Epithelial cell of esophagus (primary cell): ENCODE measurements at regions not wholly inside any gene's neighbourhood (a gene's known extent, or its start where the extent isn't known, plus 50 kb on each side); places are given as distances from the start of the nearest gene placed in this dataset.

Source experiments
- DNase-seq: peaks from one replicate; pipeline ENCODE4 v3.0.0; 2010; ENCODE audit warnings: low read depth
- H3K4me3 ChIP-seq: 2 replicates; pipeline ENCODE4 v1.5.1; 2011; ENCODE audit warnings: mild to moderate bottlenecking, low read length, control low read depth
- TF ChIP-seq, protein P1 (sequence below): IDR thresholded peaks from 2 replicates; pipeline ENCODE4 v1.5.1; 2011; ENCODE audit warnings: low read depth, mild to moderate bottlenecking, low read length, control low read depth, inconsistent platforms; ENCODE audit not compliant: insufficient read depth; ENCODE audit errors: missing control alignments

DNA sequence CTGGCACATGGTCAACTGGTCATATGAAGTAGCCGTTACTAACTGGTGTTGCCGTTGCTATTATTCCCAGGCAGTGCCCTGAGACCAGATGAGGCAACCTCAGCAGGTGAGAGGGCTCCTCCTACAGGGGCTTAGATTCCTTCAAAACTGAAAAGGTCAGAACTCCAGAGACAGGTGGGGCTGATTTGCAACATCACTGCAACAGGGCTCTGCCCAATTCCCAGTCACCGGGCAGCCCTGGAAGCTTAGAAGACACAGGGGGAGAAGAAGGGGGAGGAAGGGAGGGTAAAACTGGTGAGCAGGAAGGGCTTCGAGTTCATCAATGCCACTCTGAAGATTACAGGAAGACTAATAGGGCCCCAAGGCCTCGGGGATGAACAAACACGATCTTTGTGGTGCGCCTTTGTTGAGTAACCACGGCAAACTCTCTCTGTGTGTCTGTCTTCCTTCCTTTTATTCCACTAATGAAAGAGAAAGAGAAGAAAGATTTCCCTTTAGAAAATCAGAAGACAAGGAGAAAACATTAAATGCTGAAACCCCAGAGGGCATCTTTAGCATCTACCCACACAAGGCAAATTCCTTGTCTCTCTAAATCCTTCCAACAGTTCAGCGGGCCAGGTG is 749.1 kb upstream of the TBX3 start:
- DNase-seq, result peak; percentile 14
- TF ChIP-seq, protein P1, sequence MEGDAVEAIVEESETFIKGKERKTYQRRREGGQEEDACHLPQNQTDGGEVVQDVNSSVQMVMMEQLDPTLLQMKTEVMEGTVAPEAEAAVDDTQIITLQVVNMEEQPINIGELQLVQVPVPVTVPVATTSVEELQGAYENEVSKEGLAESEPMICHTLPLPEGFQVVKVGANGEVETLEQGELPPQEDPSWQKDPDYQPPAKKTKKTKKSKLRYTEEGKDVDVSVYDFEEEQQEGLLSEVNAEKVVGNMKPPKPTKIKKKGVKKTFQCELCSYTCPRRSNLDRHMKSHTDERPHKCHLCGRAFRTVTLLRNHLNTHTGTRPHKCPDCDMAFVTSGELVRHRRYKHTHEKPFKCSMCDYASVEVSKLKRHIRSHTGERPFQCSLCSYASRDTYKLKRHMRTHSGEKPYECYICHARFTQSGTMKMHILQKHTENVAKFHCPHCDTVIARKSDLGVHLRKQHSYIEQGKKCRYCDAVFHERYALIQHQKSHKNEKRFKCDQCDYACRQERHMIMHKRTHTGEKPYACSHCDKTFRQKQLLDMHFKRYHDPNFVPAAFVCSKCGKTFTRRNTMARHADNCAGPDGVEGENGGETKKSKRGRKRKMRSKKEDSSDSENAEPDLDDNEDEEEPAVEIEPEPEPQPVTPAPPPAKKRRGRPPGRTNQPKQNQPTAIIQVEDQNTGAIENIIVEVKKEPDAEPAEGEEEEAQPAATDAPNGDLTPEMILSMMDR, result no peak
- H3K4me3 ChIP-seq, result no peak overlapping the region

DNA sequence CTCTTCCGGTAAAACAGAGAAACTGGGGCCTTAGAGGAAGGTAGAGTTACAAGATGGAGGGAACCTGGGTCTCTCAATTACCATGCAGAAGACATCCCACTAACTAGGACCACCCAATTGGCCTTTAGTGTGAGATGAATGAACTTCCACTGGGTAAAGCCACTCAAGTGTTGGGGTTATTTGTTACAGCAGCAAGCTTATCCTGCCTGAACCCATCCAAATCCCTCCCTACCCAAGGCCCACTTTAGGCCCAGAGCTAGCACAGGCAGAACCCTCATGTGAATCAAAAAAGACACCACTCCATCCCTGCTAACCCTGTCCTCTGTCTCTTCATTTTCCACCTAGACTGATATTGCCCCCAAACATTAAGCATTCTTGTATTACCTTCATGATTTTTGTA is 746.7 kb upstream of the TBX3 start:
- no peak overlapping the region for H3K4me3 ChIP-seq
- TF ChIP-seq, protein P1, result no peak
- no peak for DNase-seq

DNA sequence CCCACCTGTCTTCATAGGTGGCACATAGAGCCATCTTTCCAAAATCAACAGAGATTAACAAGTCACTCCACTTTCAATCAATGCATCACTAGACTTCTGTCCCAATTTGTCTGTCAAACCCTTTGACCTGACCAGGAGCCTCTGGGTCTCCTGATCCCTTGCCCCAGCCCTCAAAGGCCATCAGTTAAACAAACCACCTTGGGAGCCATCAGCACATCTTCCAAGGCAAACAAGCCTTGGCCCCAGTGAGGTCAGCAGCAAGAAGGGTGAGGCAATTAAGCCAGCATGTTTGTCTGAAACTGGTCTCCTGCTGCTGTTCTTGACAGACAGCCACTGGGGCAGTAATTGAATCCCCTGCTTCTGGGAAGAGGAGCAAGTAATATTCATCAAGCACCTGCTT is 742.8 kb upstream of the TBX3 start:
- TF ChIP-seq, protein P1, result no peak
- no peak overlapping the region for H3K4me3 ChIP-seq
- no peak for DNase-seq

DNA sequence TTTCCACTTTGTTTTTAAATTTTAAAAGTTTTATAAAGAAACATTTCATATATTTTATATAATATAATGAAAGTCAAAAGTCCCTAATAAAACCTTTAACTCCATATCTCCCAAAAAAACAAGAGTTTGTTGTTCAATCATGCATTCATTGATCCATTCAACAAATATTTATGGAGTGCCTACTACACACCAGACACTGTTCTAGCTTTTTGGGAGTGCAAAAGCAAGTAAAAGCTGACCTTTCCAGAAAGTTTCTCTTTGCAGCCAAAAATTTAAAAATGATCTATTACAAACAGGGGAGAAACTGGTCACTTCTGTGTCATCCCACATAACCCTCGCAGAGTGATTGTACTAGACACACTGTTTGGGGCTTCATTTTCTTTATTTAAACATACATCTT is 740.0 kb upstream of the TBX3 start:
- no peak for DNase-seq
- TF ChIP-seq, protein P1, result no peak
- no peak overlapping the region for H3K4me3 ChIP-seq

DNA sequence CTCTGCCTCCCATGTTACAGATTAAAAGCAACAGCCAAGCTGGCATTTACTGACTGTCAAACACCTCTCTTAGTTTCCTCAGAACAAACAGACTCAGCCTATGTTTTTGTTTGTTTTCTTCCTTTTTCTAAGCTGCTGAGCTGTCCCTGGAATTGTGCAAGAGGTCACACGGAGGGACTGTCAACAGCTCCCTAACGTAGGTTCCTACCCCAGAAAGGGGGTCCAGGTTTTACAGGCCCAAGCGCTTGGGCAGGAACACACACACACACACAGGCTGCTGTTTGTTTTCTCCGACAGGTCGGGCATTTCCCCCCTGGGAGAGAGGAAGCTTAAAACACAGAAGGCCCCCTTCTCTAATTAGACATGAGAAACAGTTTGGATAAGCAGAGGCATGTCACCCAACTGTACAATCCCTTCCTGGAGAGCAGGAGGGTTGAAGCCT is 739.6 kb upstream of the TBX3 start:
- TF ChIP-seq, protein P1, result no peak
- DNase-seq, result no peak
- H3K4me3 ChIP-seq, result no peak overlapping the region

DNA sequence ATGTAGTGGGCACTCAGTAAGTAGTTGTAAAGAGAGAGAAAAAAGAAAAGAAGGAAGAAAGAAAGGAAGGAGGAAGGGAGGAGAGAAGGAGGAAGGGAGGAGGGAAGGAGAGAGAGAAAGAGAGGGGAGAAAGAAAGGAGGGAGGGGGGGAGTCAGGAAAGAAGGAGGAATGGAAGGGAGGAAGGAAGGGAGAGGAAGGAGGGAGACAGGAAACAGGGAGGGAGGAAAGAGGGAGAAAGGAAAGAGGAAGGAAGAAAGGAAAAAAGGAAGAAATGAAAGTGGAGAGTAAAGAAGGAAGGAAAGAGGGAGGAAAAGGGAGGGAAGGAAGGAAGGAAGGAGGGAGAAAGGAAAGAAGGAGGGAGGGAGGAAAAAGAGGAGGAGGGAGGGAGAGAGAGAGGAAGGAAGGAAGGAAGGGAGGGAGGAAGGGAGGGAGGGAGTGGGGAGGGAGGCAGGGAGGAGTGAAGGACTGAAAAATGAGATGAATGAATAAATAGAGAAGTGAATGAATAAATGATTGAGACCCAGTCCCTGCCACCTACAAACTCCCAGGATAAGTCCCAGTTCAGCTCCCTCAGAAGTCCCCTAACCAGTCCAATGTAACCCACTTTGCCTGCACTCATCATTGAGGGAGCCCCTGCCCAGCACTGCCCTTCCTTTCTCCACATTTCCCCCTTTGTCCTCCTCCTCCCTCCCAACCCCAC is 739.0 kb upstream of the TBX3 start:
- no peak overlapping the region for H3K4me3 ChIP-seq
- DNase-seq, result no peak
- TF ChIP-seq, protein P1, result no peak
